ENCODE measurements at regions not wholly inside any gene's neighbourhood (a gene's known extent, or its start where the extent isn't known, plus 50 kb on each side); places are given as distances from the start of the nearest gene placed in this dataset.
"Not testable (repeated sequence)": the region's sequence is repeated elsewhere in the genome, so short reads cannot be mapped to it uniquely, and the experiment has no call there.

- no peak overlapping the region for H3K27ac Mint-ChIP-seq
- H3K27me3 Mint-ChIP-seq (ENCODE audit: low read depth): no peaks in the 10 kb centered on the region
- intact Hi-C loops (cut with micrococcal nuclease): no loop called here
- H3K36me3 Mint-ChIP-seq (ENCODE audit: low read depth): no peaks in the 10 kb centered on the region
- no peak overlapping the region for H3K4me3 Mint-ChIP-seq (ENCODE audit: low read depth)
- H3K4me1 Mint-ChIP-seq (ENCODE audit: low read depth): no peaks in the 10 kb centered on the region
- no peak for DNase-seq (ENCODE audit: low spot score)
- peaks cover 12% of the 10 kb centered on the region for H3K9me3 Mint-ChIP-seq
Observed at GRCh38 chr6:114862064-114862463, 519.2 kb upstream of the HS3ST5 start.

- H3K27ac Mint-ChIP-seq: no peak overlapping the region
- peaks cover 26% of the 10 kb centered on the region for H3K9me3 Mint-ChIP-seq
- H3K27me3 Mint-ChIP-seq (ENCODE audit: low read depth): no peaks in the 10 kb centered on the region
- intact Hi-C loops (cut with micrococcal nuclease): no loop called here
- no peaks in the 10 kb centered on the region for H3K4me1 Mint-ChIP-seq (ENCODE audit: low read depth)
- no peak overlapping the region for H3K4me3 Mint-ChIP-seq (ENCODE audit: low read depth)
- no peak for DNase-seq (ENCODE audit: low spot score)
- no peaks in the 10 kb centered on the region for H3K36me3 Mint-ChIP-seq (ENCODE audit: low read depth)
Observed at GRCh38 chr6:114844359-114844758, 501.5 kb upstream of the HS3ST5 start.

DNA sequence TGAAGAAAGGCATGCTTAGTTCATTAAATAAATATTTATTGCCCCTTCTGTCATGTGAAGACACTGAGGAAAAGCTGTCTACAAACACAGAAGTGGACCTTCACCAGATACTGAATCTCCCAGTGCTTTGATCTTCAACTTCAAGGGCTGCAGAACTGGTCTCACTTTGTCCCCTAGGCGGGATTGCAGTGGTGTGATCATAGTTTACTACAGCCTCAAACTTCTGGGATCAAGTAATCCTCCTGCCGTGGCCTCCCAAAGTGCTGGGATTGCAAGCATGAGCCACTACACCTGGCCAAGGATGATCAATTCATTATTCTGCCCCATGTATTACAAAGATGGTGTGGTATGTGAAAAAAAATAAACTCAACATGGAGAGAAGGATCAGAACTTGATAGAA, 496.2 kb upstream of the HS3ST5 start:
- intact Hi-C loops (cut with micrococcal nuclease): no loop called here
- no peak for DNase-seq (ENCODE audit: low spot score)
- H3K27ac Mint-ChIP-seq: no peak overlapping the region
- H3K4me1 Mint-ChIP-seq (ENCODE audit: low read depth): no peaks in the 10 kb centered on the region
- H3K4me3 Mint-ChIP-seq (ENCODE audit: low read depth): no peak overlapping the region
- H3K27me3 Mint-ChIP-seq (ENCODE audit: low read depth): no peaks in the 10 kb centered on the region
- H3K36me3 Mint-ChIP-seq (ENCODE audit: low read depth): no peaks in the 10 kb centered on the region
- peaks cover 17% of the 10 kb centered on the region for H3K9me3 Mint-ChIP-seq

GRCh38 chr6:114833211-114833610, 490.4 kb upstream of the HS3ST5 start:
- H3K36me3 Mint-ChIP-seq (ENCODE audit: low read depth): no peaks in the 10 kb centered on the region
- DNase-seq (ENCODE audit: low spot score): no peak
- no peak overlapping the region for H3K4me3 Mint-ChIP-seq (ENCODE audit: low read depth)
- H3K27me3 Mint-ChIP-seq (ENCODE audit: low read depth): no peaks in the 10 kb centered on the region
- H3K9me3 Mint-ChIP-seq: peaks cover 3% of the 10 kb centered on the region
- no peak overlapping the region for H3K27ac Mint-ChIP-seq
- intact Hi-C loops (cut with micrococcal nuclease): no loop called here
- H3K4me1 Mint-ChIP-seq (ENCODE audit: low read depth): no peaks in the 10 kb centered on the region

- intact Hi-C loops (cut with micrococcal nuclease): no loop called here
- Mint-ChIP-seq H3K4me3 (ENCODE audit: low read depth) (no peak overlapping the region), H3K4me1 (ENCODE audit: low read depth) (no peaks in the 10 kb centered on the region), H3K36me3 (ENCODE audit: low read depth) (no peaks in the 10 kb centered on the region), H3K27ac (no peak overlapping the region), H3K27me3 (ENCODE audit: low read depth) (no peaks in the 10 kb centered on the region), H3K9me3 (peaks cover 3% of the 10 kb centered on the region)
- DNase-seq (ENCODE audit: low spot score): no peak
Observed at GRCh38 chr6:114830515-114830914, 487.7 kb upstream of the HS3ST5 start.

DNA sequence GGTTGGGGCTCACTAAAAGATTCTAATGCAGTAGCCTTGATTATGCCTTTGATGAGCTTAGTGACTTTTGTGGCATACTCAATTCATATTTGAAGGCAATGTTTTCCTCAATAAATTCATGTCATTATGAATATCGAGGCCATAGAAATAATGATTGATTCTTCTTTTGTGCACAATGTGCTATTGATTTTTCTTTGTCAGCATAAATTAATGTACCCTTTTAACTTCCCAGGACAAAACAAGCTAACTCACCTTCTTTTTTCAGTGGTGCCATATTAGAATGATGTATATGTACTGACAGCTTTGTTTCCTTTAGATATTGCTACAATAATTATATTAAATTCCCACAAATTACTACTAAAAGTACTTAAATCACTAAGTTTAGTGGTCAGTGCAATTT, 484.3 kb upstream of the HS3ST5 start:
- Mint-ChIP-seq H3K27me3 (ENCODE audit: low read depth) (no peaks in the 10 kb centered on the region), H3K27ac (no peak overlapping the region), H3K36me3 (ENCODE audit: low read depth) (no peaks in the 10 kb centered on the region), H3K4me3 (ENCODE audit: low read depth) (no peak overlapping the region), H3K9me3 (peaks cover 7% of the 10 kb centered on the region), H3K4me1 (ENCODE audit: low read depth) (no peaks in the 10 kb centered on the region)
- DNase-seq (ENCODE audit: low spot score): no peak
- intact Hi-C loops (cut with micrococcal nuclease): no loop called here

- H3K4me1 Mint-ChIP-seq (ENCODE audit: low read depth): no peaks in the 10 kb centered on the region
- DNase-seq (ENCODE audit: low spot score): no peak
- intact Hi-C loops (cut with micrococcal nuclease): no loop called here
- H3K27ac Mint-ChIP-seq: no peak overlapping the region
- H3K9me3 Mint-ChIP-seq: peaks cover 8% of the 10 kb centered on the region
- no peaks in the 10 kb centered on the region for H3K36me3 Mint-ChIP-seq (ENCODE audit: low read depth)
- no peak overlapping the region for H3K4me3 Mint-ChIP-seq (ENCODE audit: low read depth)
- H3K27me3 Mint-ChIP-seq (ENCODE audit: low read depth): no peaks in the 10 kb centered on the region
Observed at GRCh38 chr6:114824409-114824808, 481.6 kb upstream of the HS3ST5 start.

DNA sequence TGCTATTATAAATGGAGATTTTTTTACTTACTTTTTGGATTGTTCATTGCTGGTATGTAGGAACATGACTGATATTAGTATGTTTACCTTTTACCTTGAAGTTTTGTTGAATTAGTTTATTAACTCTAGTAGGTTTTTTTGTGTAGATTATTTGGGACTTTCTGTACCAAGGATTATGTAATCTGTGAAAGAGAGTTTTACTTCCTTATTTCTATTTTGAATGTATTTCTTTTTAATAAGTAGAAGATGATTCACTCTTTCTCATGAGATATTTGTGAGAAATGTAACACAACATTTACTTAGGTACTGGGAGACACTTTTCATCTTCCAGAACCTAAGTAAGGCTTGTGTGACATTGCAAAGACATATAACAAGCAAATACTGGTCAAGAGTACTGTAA, 473.9 kb upstream of the HS3ST5 start:
- no peak overlapping the region for H3K27ac Mint-ChIP-seq
- no peaks in the 10 kb centered on the region for H3K4me1 Mint-ChIP-seq (ENCODE audit: low read depth)
- H3K36me3 Mint-ChIP-seq (ENCODE audit: low read depth): no peaks in the 10 kb centered on the region
- intact Hi-C loops (cut with micrococcal nuclease): no loop called here
- H3K27me3 Mint-ChIP-seq (ENCODE audit: low read depth): no peaks in the 10 kb centered on the region
- DNase-seq (ENCODE audit: low spot score): no peak
- peaks cover 23% of the 10 kb centered on the region for H3K9me3 Mint-ChIP-seq
- H3K4me3 Mint-ChIP-seq (ENCODE audit: low read depth): no peak overlapping the region

- Mint-ChIP-seq H3K27ac (no peak overlapping the region), H3K4me3 (ENCODE audit: low read depth) (no peak overlapping the region), H3K4me1 (ENCODE audit: low read depth) (no peaks in the 10 kb centered on the region), H3K27me3 (ENCODE audit: low read depth) (no peaks in the 10 kb centered on the region), H3K9me3 (peaks cover 29% of the 10 kb centered on the region), H3K36me3 (ENCODE audit: low read depth) (no peaks in the 10 kb centered on the region)
- no peak for DNase-seq (ENCODE audit: low spot score)
- intact Hi-C loops (cut with micrococcal nuclease): no loop called here
Observed at GRCh38 chr6:114810468-114810867, 467.6 kb upstream of the HS3ST5 start.

DNA sequence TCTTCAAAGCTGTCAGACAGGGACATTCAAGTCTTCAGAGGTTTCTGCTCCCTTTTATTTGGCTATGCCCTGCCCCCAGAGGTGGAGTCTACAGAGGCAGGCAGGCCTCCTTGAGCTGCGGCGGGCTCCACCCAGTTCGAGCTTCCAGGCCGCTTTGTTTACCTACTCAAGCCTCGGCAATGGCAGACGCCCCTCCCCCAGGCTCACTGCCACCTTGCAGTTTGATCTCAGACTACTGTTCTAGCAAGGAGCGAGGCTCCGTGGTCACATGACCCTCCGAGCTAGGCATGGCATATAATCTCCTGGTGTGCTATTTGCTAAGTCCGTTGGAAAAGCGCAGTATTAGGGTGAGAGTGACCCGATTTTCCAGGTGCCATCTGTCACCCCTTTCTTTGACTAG, 462.6 kb upstream of the HS3ST5 start:
- intact Hi-C loops (cut with micrococcal nuclease); H3K4me1 Mint-ChIP-seq (ENCODE audit: low read depth); DNase-seq (ENCODE audit: low spot score); H3K9me3 Mint-ChIP-seq; H3K4me3 Mint-ChIP-seq (ENCODE audit: low read depth); H3K27me3 Mint-ChIP-seq (ENCODE audit: low read depth); H3K27ac Mint-ChIP-seq; H3K36me3 Mint-ChIP-seq (ENCODE audit: low read depth): not testable (repeated sequence)

- no peak for DNase-seq (ENCODE audit: low spot score)
- no peak overlapping the region for H3K27ac Mint-ChIP-seq
- no peak overlapping the region for H3K4me3 Mint-ChIP-seq (ENCODE audit: low read depth)
- no peaks in the 10 kb centered on the region for H3K36me3 Mint-ChIP-seq (ENCODE audit: low read depth)
- no peaks in the 10 kb centered on the region for H3K27me3 Mint-ChIP-seq (ENCODE audit: low read depth)
- intact Hi-C loops (cut with micrococcal nuclease): no loop called here
- H3K4me1 Mint-ChIP-seq (ENCODE audit: low read depth): no peaks in the 10 kb centered on the region
- H3K9me3 Mint-ChIP-seq: no peaks in the 10 kb centered on the region
Observed at GRCh38 chr6:114796576-114796975, 453.8 kb upstream of the HS3ST5 start.

- intact Hi-C loops (cut with micrococcal nuclease): no loop called here
- no peak overlapping the region for H3K4me3 Mint-ChIP-seq (ENCODE audit: low read depth)
- no peak overlapping the region for H3K27ac Mint-ChIP-seq
Observed at GRCh38 chr6:114793428-114793827, 450.6 kb upstream of the HS3ST5 start.

GRCh38 chr6:114785235-114786127, 442.7 kb upstream of the HS3ST5 start:
- intact Hi-C loops (cut with micrococcal nuclease): no loop called here
- H3K9me3 Mint-ChIP-seq: peaks cover 8% of the 10 kb centered on the region
- H3K4me1 Mint-ChIP-seq (ENCODE audit: low read depth): no peaks in the 10 kb centered on the region
- no peaks in the 10 kb centered on the region for H3K27me3 Mint-ChIP-seq (ENCODE audit: low read depth)
- no peaks in the 10 kb centered on the region for H3K36me3 Mint-ChIP-seq (ENCODE audit: low read depth)
- DNase-seq (ENCODE audit: low spot score): no peak
- H3K27ac Mint-ChIP-seq: no peak overlapping the region
- H3K4me3 Mint-ChIP-seq (ENCODE audit: low read depth): no peak overlapping the region

More at GRCh38 chr6:114793428-114793827, 450.6 kb upstream of the HS3ST5 start:
- H3K9me3 Mint-ChIP-seq: no peaks in the 10 kb centered on the region
- DNase-seq (ENCODE audit: low spot score): no peak
- H3K4me1 Mint-ChIP-seq (ENCODE audit: low read depth): no peaks in the 10 kb centered on the region
- H3K27me3 Mint-ChIP-seq (ENCODE audit: low read depth): no peaks in the 10 kb centered on the region
- H3K36me3 Mint-ChIP-seq (ENCODE audit: low read depth): no peaks in the 10 kb centered on the region

All from activated T-helper 2 cell treated with anti-CD3 and anti-CD28 coated beads, Interferon-gamma antibody, Interleukin-2, Interleukin-4, amounts not matched to agents 10 μg/mL and 5 μg/mL and 100 μg/mL, durations not matched to agents 14 hours and 24 hours and 36 hours (primary cell).